ENCODE measurements at regions not wholly inside any gene's neighbourhood (a gene's known extent, or its start where the extent isn't known, plus 50 kb on each side); places are given as distances from the start of the nearest gene placed in this dataset.

DNA sequence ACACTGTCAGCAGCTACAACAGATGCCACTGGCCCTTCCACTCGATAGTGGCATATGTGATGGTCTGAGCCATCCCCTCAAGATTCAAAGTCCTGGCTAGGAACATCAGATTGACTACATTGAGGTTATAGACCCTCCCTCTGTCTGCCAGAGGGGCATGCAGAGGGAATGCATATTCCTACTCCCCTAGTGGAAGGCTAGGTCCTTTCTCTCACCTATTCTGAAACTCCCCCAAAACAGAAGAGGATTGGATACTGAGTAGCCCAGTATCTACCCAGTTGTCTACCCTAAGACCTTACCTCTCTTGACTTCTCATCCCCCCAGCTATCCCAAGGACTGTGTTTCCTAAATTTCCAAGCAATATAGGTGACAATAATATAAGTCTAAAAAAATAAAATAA is 78.5 kb upstream of the PDE4D start:
- TF ChIP-seq, protein P1, sequence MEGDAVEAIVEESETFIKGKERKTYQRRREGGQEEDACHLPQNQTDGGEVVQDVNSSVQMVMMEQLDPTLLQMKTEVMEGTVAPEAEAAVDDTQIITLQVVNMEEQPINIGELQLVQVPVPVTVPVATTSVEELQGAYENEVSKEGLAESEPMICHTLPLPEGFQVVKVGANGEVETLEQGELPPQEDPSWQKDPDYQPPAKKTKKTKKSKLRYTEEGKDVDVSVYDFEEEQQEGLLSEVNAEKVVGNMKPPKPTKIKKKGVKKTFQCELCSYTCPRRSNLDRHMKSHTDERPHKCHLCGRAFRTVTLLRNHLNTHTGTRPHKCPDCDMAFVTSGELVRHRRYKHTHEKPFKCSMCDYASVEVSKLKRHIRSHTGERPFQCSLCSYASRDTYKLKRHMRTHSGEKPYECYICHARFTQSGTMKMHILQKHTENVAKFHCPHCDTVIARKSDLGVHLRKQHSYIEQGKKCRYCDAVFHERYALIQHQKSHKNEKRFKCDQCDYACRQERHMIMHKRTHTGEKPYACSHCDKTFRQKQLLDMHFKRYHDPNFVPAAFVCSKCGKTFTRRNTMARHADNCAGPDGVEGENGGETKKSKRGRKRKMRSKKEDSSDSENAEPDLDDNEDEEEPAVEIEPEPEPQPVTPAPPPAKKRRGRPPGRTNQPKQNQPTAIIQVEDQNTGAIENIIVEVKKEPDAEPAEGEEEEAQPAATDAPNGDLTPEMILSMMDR (conservative IDR thresholded peaks at IDR 0.05): no peak
- no peak for TF ChIP-seq EZH2 (IDR thresholded peaks at IDR 0.05; ENCODE audit: low read depth)
